Activated naive CD8-positive, alpha-beta T cell treated with anti-CD3 and anti-CD28 coated beads for 36 hours (primary cell): ENCODE measurements at regions not wholly inside any gene's neighbourhood (a gene's known extent, or its start where the extent isn't known, plus 50 kb on each side); places are given as distances from the start of the nearest gene placed in this dataset.
"Not testable (repeated sequence)": the region's sequence is repeated elsewhere in the genome, so short reads cannot be mapped to it uniquely, and the experiment has no call there.

ENCODE experiments used
- DNase-seq: peaks from one replicate; pipeline ENCODE4 v3.0.0; 2021
- H3K27ac Mint-ChIP-seq: one replicate; pipeline ENCODE4 v1.8.0; 2022; ENCODE audit warnings: mild to moderate bottlenecking, moderate library complexity, mixed read lengths
- H3K27me3 Mint-ChIP-seq: one replicate; pipeline ENCODE4 v1.8.0; 2022; ENCODE audit warnings: mild to moderate bottlenecking, mixed read lengths
- H3K36me3 Mint-ChIP-seq: one replicate; pipeline ENCODE4 v1.8.0; 2021; ENCODE audit warnings: mild to moderate bottlenecking, mixed read lengths
- H3K4me1 Mint-ChIP-seq: one replicate; pipeline ENCODE4 v1.8.0; 2021; ENCODE audit warnings: mixed read lengths
- H3K4me3 Mint-ChIP-seq: one replicate; pipeline ENCODE4 v1.8.0; 2022; ENCODE audit warnings: mild to moderate bottlenecking, moderate library complexity, mixed read lengths
- H3K9me3 Mint-ChIP-seq: one replicate; pipeline ENCODE4 v1.8.0; 2022; ENCODE audit warnings: mixed read lengths

DNA sequence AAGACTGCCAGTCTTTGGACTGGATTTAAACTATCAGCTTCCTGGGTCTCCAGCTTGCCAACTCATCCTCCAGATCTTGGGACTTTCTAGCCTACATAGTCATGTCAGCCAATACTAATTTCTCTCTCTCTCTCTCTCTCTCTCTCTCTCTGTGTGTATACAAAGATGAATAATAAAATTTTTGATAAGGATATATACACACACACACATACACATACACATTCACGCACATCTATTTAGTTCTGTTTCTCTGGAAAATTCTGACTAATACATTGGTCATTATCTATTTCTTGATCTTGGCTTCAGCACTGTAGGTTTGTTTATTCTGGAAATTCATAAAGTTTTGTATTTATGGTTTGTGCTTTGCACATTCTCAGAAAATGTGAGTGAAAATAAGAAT is 1606.2 kb upstream of the NUDT12 start:
- no peak overlapping the region for H3K4me3 Mint-ChIP-seq
- peaks cover 4% of the 10 kb centered on the region for H3K9me3 Mint-ChIP-seq
- no peak overlapping the region for H3K27ac Mint-ChIP-seq
- no peaks in the 10 kb centered on the region for H3K36me3 Mint-ChIP-seq
- H3K27me3 Mint-ChIP-seq = no peaks in the 10 kb centered on the region
- DNase-seq = no peak
- H3K4me1 Mint-ChIP-seq = no peaks in the 10 kb centered on the region

DNA sequence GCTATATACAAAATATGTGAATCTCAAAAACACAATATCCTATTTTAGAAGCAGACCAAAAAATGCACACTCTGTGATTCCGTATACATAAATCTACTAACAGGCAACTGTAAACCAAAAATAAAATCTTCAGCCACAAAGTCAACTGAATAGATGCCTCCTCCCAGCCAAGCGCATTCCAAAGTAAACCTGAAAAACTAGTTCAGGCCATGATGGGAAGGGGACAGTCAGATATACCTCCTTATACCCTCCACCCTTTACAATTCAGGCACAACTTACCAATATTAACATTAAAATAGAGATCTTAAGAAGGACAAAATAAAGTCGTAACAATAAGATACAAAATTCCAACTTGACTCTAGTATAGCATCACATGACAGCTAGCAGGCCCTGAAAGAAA is 1604.5 kb upstream of the NUDT12 start:
- Mint-ChIP-seq H3K4me3 (no peak overlapping the region), H3K36me3 (no peaks in the 10 kb centered on the region), H3K4me1 (no peaks in the 10 kb centered on the region), H3K27me3 (no peaks in the 10 kb centered on the region), H3K27ac (no peak overlapping the region), H3K9me3 (peaks cover 4% of the 10 kb centered on the region)
- no peak for DNase-seq

DNA sequence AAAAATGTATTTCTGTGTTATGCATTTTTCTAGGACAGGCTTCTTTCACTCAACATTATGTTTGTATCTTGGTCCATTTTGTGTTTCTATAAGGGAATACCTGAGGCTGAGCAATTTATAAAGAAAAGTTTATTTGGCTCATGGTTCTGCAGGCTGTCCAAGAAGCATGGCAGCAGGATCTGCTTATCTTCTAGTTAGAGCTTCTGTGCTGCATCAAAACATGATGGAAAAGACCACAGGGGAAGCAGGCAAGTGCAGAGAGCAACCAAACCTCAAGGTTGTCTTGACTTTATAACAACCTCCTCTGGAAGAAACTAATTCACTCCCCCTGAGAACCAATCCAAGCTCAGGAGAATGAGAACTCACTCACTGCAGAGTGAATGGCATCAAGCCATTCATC is 1601.0 kb upstream of the NUDT12 start:
- H3K4me1 Mint-ChIP-seq = no peaks in the 10 kb centered on the region
- H3K27ac Mint-ChIP-seq = no peak overlapping the region
- no peaks in the 10 kb centered on the region for H3K27me3 Mint-ChIP-seq
- no peak overlapping the region for H3K4me3 Mint-ChIP-seq
- DNase-seq = no peak
- peaks cover 10% of the 10 kb centered on the region for H3K9me3 Mint-ChIP-seq
- no peaks in the 10 kb centered on the region for H3K36me3 Mint-ChIP-seq

DNA sequence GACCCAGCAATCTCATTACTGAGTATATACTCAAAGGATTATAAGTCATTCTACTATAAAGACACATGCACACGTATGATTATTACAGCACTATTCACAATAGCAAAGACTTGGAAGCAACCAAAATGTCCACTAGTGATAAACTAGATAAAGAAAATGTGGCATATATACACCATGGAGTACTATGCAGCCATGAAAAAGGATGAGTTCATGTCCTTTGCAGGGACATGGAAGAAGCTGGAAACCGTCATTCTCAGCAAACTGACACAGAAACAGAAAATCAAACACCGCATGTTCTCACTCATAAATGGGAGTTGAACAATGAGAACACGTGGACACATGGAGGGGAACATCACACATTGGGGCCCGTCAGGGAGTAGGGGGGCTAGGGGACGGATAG is 1600.0 kb upstream of the NUDT12 start:
- H3K4me3 Mint-ChIP-seq, H3K9me3 Mint-ChIP-seq, DNase-seq, H3K27me3 Mint-ChIP-seq, H3K4me1 Mint-ChIP-seq, H3K27ac Mint-ChIP-seq, H3K36me3 Mint-ChIP-seq: not testable (repeated sequence)

DNA sequence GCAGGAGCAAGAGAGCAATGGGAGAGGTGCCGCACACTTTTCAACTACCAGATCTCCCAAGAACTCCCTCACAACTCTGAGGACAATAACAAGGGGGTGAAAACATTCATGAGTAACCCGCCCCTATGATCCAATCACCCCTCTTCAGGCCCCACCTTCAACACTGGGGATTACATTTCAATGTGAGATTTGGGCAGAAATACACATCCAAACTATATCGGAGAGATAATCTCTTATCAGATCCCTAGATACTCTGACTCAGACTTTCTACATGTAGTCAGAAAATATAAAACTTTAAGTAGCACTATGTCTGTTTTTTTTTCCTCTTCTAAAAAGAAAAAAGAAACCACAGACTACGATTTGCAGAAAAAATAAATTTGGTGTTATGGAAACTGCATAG is 1595.9 kb upstream of the NUDT12 start:
- H3K4me1 Mint-ChIP-seq = no peaks in the 10 kb centered on the region
- no peak overlapping the region for H3K27ac Mint-ChIP-seq
- no peak for DNase-seq
- no peaks in the 10 kb centered on the region for H3K36me3 Mint-ChIP-seq
- no peak overlapping the region for H3K4me3 Mint-ChIP-seq
- no peaks in the 10 kb centered on the region for H3K27me3 Mint-ChIP-seq
- H3K9me3 Mint-ChIP-seq = peaks cover 8% of the 10 kb centered on the region

DNA sequence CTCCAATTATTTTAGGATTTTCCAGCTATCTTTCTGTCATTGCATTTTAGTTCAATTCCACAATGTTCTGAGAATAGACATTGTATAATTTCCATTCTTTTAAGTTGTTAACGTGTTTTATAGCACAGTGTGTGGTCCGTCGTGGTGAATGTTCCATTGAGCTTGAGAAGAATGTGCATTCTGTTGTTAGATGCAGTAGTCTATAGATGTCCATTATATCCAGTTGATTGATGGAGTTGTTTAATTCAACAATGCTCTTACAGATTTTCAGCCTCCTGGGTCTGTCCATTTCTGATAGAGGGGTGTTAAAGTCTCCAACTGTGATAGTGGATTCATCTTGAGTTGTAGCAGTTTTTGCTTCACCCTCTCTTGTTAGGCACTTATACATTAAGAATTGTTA is 1587.7 kb upstream of the NUDT12 start:
- Mint-ChIP-seq H3K9me3 (peaks cover 2% of the 10 kb centered on the region), H3K27me3 (no peaks in the 10 kb centered on the region), H3K27ac (no peak overlapping the region), H3K36me3 (no peaks in the 10 kb centered on the region), H3K4me3 (no peak overlapping the region), H3K4me1 (no peaks in the 10 kb centered on the region)
- no peak for DNase-seq

DNA sequence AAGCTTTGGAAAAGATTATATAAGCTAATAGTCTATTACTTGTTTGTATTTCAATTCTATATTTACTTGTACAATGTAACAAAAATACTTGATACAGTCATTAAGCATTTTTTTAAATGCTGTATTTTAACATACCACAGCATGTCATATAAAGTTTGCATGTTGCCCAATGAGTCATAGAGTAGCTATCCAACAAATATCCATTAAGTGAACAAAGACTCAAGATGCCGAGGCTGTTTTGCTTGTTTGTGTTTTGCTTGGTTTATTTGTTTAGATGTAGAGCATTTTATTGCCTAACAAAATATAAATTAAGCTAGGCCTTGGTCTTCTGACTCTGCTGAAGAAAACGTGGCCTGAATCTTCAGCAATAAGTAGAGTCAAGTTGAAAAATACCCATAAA is 1584.3 kb upstream of the NUDT12 start:
- H3K27me3 Mint-ChIP-seq = no peaks in the 10 kb centered on the region
- no peaks in the 10 kb centered on the region for H3K4me1 Mint-ChIP-seq
- no peak for DNase-seq
- H3K4me3 Mint-ChIP-seq = no peak overlapping the region
- no peaks in the 10 kb centered on the region for H3K9me3 Mint-ChIP-seq
- no peak overlapping the region for H3K27ac Mint-ChIP-seq
- H3K36me3 Mint-ChIP-seq = no peaks in the 10 kb centered on the region

DNA sequence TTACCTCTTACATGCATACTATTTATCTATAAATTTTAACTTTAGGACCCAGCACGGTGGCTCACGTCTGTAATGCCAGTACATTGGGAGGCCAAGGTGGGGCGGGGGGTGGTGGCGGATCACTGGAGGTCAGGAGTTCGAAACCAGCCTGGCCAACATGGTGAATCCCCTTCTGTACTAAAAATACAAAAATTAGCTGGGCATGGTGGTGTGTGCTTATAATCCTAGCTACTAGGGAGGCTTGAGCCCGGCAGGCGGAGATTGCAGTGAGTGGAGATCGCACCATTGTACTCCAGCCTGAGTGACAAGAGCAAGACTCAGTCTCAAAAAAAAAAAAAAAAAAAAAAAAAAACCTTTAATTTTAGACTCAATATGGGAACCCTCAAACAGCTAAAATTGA is 1582.6 kb upstream of the NUDT12 start:
- Mint-ChIP-seq H3K27ac (no peak overlapping the region), H3K4me1 (no peaks in the 10 kb centered on the region), H3K36me3 (no peaks in the 10 kb centered on the region), H3K9me3 (no peaks in the 10 kb centered on the region), H3K27me3 (no peaks in the 10 kb centered on the region), H3K4me3 (no peak overlapping the region)
- DNase-seq = no peak

DNA sequence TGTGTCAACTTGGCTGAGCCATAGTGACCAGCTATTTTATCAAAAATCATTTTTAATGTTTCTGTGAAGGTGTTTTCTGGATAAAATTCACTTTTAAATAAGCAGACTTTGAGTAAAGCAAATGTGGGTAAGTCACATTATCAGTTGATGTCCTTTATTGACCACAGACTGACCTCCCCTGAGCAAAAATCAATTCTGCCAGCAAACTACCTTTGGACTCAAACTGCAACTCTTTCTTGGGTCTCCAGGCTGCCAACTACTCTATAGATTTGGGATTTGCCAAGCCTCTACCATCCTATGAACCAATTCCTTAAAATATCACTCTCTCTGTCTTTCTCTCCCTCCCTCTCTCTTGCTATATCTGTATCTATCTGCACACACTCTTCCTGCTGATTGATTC is 1571.7 kb upstream of the NUDT12 start:
- Mint-ChIP-seq H3K27me3 (no peaks in the 10 kb centered on the region), H3K9me3 (peaks cover 9% of the 10 kb centered on the region), H3K4me3 (no peak overlapping the region), H3K36me3 (no peaks in the 10 kb centered on the region), H3K4me1 (no peaks in the 10 kb centered on the region), H3K27ac (no peak overlapping the region)
- DNase-seq = no peak

DNA sequence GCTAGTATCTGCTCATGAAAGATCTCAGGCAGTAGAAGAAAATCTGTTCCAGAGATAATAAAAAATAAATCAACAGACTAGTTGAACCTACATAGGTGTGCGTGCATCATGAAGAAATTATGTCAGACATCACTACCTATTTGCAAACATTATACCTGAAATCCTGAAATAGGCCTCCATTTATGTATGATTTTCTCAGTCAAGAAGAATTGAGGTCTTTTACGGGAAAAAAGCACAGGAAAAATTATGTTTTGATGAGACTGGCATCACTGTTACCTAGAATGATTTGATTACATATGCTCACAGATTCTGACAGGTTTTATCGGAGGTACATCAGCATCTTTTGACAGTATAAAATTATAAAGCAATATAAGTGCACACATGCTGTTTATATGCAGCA is 1570.5 kb upstream of the NUDT12 start:
- no peaks in the 10 kb centered on the region for H3K4me1 Mint-ChIP-seq
- peaks cover 10% of the 10 kb centered on the region for H3K9me3 Mint-ChIP-seq
- H3K36me3 Mint-ChIP-seq = no peaks in the 10 kb centered on the region
- no peak for DNase-seq
- no peak overlapping the region for H3K4me3 Mint-ChIP-seq
- no peak overlapping the region for H3K27ac Mint-ChIP-seq
- H3K27me3 Mint-ChIP-seq = no peaks in the 10 kb centered on the region

DNA sequence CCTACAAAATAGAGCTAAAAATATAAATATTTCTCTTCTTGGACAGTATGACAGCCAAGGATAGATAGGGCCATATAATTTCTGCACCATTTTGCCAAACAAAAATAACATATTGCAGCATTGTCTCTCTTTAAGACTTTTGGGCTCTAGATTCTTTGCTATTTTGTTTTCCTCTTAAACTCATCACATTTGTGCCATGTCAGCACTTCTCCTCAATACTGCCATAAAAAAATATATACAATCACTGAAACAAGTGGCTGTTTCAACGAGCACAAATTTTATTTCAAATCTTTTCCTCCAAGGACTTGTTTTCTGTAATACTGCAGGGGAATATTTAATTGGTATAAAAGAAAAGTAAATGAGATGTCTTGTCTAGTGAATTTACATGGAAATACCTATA is 1570.0 kb upstream of the NUDT12 start:
- H3K9me3 Mint-ChIP-seq = peaks cover 10% of the 10 kb centered on the region
- H3K36me3 Mint-ChIP-seq = no peaks in the 10 kb centered on the region
- DNase-seq = no peak
- H3K27me3 Mint-ChIP-seq = no peaks in the 10 kb centered on the region
- H3K27ac Mint-ChIP-seq = no peak overlapping the region
- H3K4me3 Mint-ChIP-seq = no peak overlapping the region
- H3K4me1 Mint-ChIP-seq = no peaks in the 10 kb centered on the region

DNA sequence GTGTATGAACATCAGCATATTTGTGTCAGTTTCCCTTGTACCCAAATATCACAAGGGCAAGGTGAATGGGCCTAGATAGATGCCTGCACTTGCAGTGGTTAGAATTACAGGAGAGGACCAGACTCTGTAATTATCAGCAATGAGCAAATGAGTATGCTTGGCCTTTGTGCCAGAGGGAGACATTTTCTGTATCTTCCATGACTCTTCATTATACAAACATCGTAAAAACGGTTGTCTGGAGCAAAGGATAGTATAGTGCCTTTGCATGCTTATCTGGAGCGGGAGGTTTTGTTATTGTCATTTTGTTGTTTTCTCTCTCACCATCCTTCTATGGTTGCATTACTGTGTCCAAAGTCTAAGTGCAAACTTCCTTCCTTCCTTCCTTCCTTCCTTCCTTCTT is 1568.5 kb upstream of the NUDT12 start:
- Mint-ChIP-seq H3K4me1 (no peaks in the 10 kb centered on the region), H3K36me3 (no peaks in the 10 kb centered on the region)
- no peak for DNase-seq

DNA sequence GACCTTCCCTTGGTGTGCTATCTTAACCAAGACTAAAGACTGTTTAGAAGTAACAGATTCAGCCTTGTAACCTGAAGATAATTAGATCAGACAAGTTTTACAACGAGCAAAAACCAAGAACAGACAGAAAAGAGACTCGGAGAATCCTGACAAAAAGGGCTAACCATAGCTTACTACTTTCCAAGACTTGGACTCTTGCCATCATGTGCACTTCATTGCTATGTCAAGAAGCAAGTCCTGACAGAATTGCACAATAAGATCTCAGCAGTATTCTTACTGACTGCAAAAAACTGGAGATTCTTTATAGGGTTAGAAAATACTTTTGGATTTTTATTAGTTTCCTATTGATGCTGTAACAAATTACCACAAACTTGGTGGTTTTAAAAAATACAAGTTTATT is 1539.0 kb upstream of the NUDT12 start:
- Mint-ChIP-seq H3K27ac (no peak overlapping the region), H3K27me3 (no peaks in the 10 kb centered on the region), H3K36me3 (no peaks in the 10 kb centered on the region), H3K4me1 (no peaks in the 10 kb centered on the region), H3K4me3 (no peak overlapping the region), H3K9me3 (peaks cover 3% of the 10 kb centered on the region)
- no peak for DNase-seq

More for the DNA sequence above, 1568.5 kb upstream of the NUDT12 start:
- no peak overlapping the region for H3K27ac Mint-ChIP-seq
- H3K9me3 Mint-ChIP-seq = peaks cover 9% of the 10 kb centered on the region
- H3K27me3 Mint-ChIP-seq = no peaks in the 10 kb centered on the region
- no peak overlapping the region for H3K4me3 Mint-ChIP-seq

DNA sequence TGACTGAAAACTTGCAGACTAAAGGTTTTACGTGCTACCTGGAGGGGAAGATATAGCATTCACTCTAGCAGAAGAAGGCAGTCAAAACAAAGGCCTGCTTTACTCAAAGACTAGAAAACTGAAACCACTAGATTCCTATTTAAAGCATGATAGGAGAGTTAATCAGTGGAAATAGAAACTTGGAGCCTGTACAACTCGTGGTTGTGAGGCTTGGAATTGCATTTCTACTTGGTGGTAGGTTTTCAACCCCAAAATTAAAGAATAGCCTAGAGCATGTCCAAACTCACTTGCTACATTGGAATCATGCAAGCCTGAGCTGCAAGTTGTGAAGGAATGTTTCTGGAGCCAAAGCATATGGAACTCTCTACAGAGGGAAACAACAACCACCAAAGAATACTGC is 1526.4 kb upstream of the NUDT12 start:
- H3K9me3 Mint-ChIP-seq = peaks cover 11% of the 10 kb centered on the region
- no peaks in the 10 kb centered on the region for H3K36me3 Mint-ChIP-seq
- no peaks in the 10 kb centered on the region for H3K4me1 Mint-ChIP-seq
- H3K27ac Mint-ChIP-seq = no peak overlapping the region
- H3K4me3 Mint-ChIP-seq = no peak overlapping the region
- DNase-seq = no peak
- no peaks in the 10 kb centered on the region for H3K27me3 Mint-ChIP-seq

DNA sequence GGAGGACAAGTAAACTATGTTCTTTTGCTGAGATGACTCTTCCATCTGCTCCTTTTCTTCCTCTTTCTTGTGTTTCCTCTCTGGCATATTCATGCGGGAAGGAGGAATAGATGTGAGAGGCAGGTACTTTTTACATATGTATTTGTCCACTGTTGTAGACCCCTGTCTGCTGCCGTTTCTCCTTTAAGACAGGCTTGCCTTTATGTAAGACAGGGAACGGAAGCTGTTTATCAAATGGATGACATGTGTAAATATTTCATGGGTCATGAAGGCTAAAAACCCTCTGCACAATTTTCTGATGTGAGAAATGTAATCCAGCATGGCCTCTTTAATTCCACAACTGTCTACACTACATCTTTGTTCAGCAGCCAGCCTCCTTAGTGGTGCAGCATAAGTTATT is 1525.5 kb upstream of the NUDT12 start:
- H3K9me3 Mint-ChIP-seq = peaks cover 6% of the 10 kb centered on the region
- H3K27me3 Mint-ChIP-seq = no peaks in the 10 kb centered on the region
- no peaks in the 10 kb centered on the region for H3K4me1 Mint-ChIP-seq
- no peaks in the 10 kb centered on the region for H3K36me3 Mint-ChIP-seq
- no peak overlapping the region for H3K4me3 Mint-ChIP-seq
- no peak for DNase-seq
- H3K27ac Mint-ChIP-seq = no peak overlapping the region

DNA sequence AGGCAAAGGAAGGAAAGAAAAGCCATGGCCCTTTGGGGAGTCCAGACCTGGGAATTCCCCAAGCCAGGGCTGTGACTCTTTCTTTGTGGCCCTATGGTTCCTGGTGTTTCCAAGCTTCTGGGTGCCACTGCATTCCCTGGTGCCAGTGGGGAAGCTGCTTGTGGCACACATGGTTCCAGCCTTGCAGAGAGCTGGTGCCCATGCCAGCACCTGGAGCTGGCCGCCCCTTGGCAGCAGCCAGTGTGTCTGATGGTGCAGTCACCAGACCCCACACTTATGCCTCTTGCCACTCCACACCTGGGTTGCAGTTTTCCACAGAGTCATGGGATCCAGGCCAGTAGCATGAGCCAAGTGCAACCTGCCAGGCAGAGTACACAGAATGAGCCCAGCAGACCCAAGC is 1495.3 kb upstream of the NUDT12 start:
- DNase-seq = no peak
- Mint-ChIP-seq H3K4me3 (no peak overlapping the region), H3K27ac (no peak overlapping the region), H3K27me3 (no peaks in the 10 kb centered on the region), H3K36me3 (no peaks in the 10 kb centered on the region), H3K9me3 (peaks cover 7% of the 10 kb centered on the region), H3K4me1 (no peaks in the 10 kb centered on the region)

DNA sequence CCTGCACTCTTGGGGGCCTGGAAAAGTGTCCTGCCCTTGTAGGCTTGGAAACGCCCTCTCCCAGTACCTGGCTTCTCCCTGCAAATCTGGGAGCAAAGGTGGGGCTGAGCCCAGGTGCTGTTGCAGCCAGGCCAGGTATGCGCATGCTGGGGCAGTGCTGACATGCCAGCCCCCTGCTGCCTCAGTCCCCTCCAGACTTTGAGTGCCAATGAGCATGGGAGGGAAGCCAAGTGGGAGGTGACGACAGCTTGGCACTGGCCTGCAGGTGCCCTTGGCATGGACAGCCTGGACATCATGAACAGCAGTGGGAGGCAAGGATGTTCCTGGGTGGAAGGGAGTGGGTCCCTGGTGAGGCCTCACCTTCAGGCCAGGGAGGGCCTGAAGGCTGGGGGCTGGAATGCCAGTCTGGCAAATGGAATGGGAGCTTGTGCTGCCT is 1494.4 kb upstream of the NUDT12 start:
- H3K4me3 Mint-ChIP-seq = no peak overlapping the region
- no peaks in the 10 kb centered on the region for H3K27me3 Mint-ChIP-seq
- H3K36me3 Mint-ChIP-seq = no peaks in the 10 kb centered on the region
- no peak overlapping the region for H3K27ac Mint-ChIP-seq
- DNase-seq = no peak
- no peaks in the 10 kb centered on the region for H3K4me1 Mint-ChIP-seq
- peaks cover 9% of the 10 kb centered on the region for H3K9me3 Mint-ChIP-seq
